ENCODE measurements at regions not wholly inside any gene's neighbourhood (a gene's known extent, or its start where the extent isn't known, plus 50 kb on each side); places are given as distances from the start of the nearest gene placed in this dataset.

- no peak for DNase-seq
Observed at GRCh38 chr9:24614070-24614469, 68.4 kb upstream of the IZUMO3 start.

DNA sequence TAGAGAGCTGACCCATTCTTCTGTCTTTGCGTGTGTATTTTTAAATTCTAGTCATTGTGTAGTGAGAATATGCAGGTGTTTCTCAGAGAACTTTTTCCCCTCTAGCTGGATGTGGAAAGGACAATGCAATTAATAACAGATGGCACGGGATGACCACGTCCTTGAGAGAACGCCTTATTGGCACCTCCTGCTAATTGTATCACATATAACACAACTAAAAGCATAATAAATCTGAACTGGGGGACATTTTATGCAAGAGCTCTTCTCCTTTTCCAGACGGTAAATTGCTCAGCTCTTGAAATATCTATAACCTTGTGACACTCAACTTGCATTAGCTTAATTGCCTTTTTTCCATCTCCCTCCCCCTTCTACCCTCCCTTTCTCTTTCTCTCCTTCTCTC is 62.9 kb upstream of the IZUMO3 start:
- no peak for DNase-seq

DNA sequence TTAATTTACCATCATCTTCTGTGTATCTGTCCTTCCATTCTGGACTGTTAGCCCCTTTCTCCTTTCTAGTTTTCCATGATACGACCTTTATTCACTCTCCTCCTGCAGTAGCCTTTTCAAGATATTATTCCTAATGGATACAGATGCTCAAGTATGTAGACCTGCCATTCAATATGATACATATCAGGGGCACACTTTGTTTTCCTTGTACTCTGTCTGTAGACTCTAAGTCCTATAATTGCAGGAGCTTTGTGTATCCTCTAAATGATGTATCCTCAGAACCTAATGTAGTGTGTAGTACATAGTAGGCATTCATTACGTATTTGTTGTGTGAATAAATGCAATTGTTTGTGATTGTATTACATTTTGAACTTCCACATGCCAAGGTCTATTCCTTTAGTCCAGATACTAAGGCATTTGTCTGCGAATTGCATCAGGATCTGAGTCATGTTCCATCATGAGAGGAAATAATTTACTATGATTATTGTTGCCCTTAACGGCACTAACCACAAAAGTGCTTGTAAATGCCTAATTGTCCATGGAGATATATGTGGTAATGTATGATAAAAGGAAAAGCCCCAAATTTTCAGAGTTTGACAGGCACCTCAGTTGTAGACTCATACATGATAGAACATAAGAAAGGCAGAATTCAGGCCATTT is 57.1 kb upstream of the IZUMO3 start:
- no peak for DNase-seq
